GM21737 (cell line): ENCODE measurements at regions not wholly inside any gene's neighbourhood (a gene's known extent, or its start where the extent isn't known, plus 50 kb on each side); places are given as distances from the start of the nearest gene placed in this dataset.
"Not testable (repeated sequence)": the region's sequence is repeated elsewhere in the genome, so short reads cannot be mapped to it uniquely, and the experiment has no call there.

Experiments
- ATAC-seq: cut with Tn5 transposase; IDR thresholded peaks from one replicate; pipeline ENCODE4 v1.9.1; 2021; ENCODE audit warnings: mild to moderate bottlenecking, moderate library complexity; ENCODE audit not compliant: unreplicated experiment

- no peak for ATAC-seq
Observed at GRCh38 chr5:82584631-82585030, 306.5 kb upstream of the RPS23 start.

- not testable (repeated sequence) for ATAC-seq
Observed at GRCh38 chr5:82583331-82583730, 305.2 kb upstream of the RPS23 start.

GRCh38 chr5:82564963-82565362, 286.8 kb upstream of the RPS23 start:
- no peak for ATAC-seq

- no peak for ATAC-seq
Observed at GRCh38 chr5:82563745-82564144, 285.6 kb upstream of the RPS23 start.

- ATAC-seq = no peak
Observed at GRCh38 chr5:82562696-82563240, 284.6 kb upstream of the RPS23 start.

GRCh38 chr5:82561797-82562196, 283.6 kb upstream of the RPS23 start:
- no peak for ATAC-seq

GRCh38 chr5:82560969-82561368, 282.8 kb upstream of the RPS23 start:
- ATAC-seq = no peak

- no peak for ATAC-seq
Observed at GRCh38 chr5:82560561-82560960, 282.4 kb upstream of the RPS23 start.

- ATAC-seq = no peak
Observed at GRCh38 chr5:82551840-82552385, 273.8 kb upstream of the RPS23 start.

- ATAC-seq = no peak
Observed at GRCh38 chr5:82551192-82551591, 273.0 kb upstream of the RPS23 start.

- ATAC-seq = no peak
Observed at GRCh38 chr5:82549263-82549662, 271.1 kb upstream of the RPS23 start.

- no peak for ATAC-seq
Observed at GRCh38 chr5:82544004-82544403, 265.9 kb upstream of the RPS23 start.

GRCh38 chr5:82540301-82540700, 262.1 kb upstream of the RPS23 start:
- ATAC-seq = no peak

GRCh38 chr5:82538339-82539034, 260.3 kb upstream of the RPS23 start:
- ATAC-seq = no peak

- no peak for ATAC-seq
Observed at GRCh38 chr5:82537687-82538306, 259.6 kb upstream of the RPS23 start.

- no peak for ATAC-seq
Observed at GRCh38 chr5:82534986-82535385, 256.8 kb upstream of the RPS23 start.

GRCh38 chr5:82532075-82532474, 253.9 kb upstream of the RPS23 start:
- not testable (repeated sequence) for ATAC-seq

GRCh38 chr5:82526540-82526939, 248.4 kb upstream of the RPS23 start:
- no peak for ATAC-seq

- no peak for ATAC-seq
Observed at GRCh38 chr5:82525626-82526025, 247.5 kb upstream of the RPS23 start.

GRCh38 chr5:82523633-82524032, 245.5 kb upstream of the RPS23 start:
- no peak for ATAC-seq

GRCh38 chr5:82522897-82523296, 244.7 kb upstream of the RPS23 start:
- no peak for ATAC-seq

GRCh38 chr5:82521431-82522051, 243.4 kb upstream of the RPS23 start:
- no peak for ATAC-seq
